GM21526 (cell line): ENCODE measurements at regions not wholly inside any gene's neighbourhood (a gene's known extent, or its start where the extent isn't known, plus 50 kb on each side); places are given as distances from the start of the nearest gene placed in this dataset.
"Not testable (repeated sequence)": the region's sequence is repeated elsewhere in the genome, so short reads cannot be mapped to it uniquely, and the experiment has no call there.

Source experiments
- ATAC-seq: cut with Tn5 transposase; IDR thresholded peaks from one replicate; pipeline ENCODE4 v1.9.1; 2021; ENCODE audit warnings: moderate library complexity; ENCODE audit not compliant: unreplicated experiment, low FRiP score

- ATAC-seq, result no peak
Measured at GRCh38 chr12:60421741-60422140, 825.9 kb downstream of the SLC16A7 start.

- ATAC-seq, result no peak
Measured at GRCh38 chr12:60437297-60437696, 841.5 kb downstream of the SLC16A7 start.

DNA sequence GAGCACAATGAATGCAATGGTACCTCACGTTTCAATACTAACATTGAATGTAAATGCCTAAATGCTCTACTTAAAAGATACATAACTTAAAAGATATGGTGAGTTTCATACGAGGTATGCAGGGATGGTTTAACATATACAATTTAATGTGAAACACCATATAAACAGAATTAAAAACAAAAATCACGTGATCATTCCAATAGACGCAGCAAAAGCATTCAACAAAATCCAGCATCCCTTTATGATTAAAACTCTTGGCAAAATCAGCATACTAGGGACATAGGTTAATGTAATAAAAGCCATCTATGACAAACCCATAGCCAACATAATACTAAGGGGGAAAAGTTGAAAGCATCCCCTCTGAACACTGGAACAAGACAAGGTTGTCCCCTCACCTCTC is 845.7 kb downstream of the SLC16A7 start:
- ATAC-seq, result no peak

DNA sequence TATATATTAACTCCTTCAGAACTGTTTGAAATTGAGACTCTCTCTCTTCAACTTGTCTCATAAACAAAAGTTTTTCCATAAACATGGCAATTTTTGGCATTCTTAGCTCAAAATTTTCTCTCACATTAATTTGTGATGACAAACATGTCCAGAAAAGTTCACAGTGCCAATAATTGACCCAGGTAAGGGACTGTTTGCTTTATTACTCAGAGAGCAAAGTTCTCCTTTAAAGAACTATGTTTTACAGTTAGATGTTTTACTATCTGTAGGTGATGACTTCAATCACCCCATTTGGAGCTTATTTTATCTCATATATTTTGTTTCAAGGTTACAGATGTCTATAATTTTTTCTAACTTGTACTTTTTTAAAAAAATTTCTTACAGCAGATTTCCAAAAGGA is 855.6 kb downstream of the SLC16A7 start:
- ATAC-seq, result no peak

DNA sequence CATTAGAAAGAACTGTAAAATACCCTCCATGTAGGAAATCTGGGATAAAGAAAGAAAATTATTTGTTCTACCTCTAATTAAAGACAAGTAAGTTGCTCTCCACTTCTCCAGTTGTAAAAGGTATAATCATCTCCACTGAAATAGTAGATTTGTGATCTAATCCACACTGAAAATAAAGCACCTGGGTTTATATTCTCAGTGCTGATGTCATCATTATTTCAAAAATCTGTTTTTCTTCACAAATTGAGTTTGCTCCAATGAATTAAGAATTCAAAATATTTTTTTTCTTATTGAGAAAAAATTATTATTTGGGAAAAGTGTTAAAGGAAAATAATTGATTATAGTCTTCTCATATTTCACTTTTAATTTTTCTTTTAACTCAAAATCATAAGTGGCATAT is 869.2 kb downstream of the SLC16A7 start:
- ATAC-seq, result no peak

GRCh38 chr12:60468546-60468945 is 872.7 kb downstream of the SLC16A7 start:
- ATAC-seq, result no peak

DNA sequence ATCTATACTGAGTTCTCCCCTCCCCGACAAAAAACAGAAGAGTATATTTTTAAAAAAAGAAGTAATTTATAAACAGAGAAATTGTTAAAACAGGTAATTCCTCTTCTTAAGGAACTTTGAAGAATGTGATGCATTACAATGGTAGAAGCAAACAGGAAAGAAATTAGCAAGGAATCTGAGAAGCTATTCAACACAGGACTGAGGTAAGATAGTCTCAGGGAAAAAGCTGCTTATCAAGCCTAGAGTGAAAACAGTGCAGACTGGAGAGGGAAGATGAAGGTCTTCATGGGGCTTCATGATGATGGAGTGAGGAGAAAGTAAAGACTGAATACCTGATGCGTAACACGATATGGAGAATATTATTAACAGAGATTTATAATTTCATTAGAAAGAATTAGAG is 880.0 kb downstream of the SLC16A7 start:
- ATAC-seq, result no peak

DNA sequence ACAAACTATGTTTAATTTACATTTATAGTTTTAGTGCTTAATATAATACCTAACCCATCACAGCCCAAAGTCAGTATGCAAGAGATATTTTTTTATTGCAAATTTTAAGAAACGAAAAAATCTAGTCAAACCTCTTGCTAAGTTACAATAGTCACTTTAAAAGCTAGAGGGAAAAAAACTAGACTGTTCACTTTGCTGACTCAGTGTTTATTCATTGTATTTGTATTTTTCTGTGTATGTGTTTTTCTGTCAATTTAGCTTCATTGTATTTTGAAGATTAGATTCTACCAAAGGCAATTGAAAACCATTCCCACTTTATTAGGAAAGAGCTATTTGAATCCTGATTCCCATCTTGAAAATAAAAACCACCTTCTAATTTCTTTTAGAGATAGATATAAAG is 891.5 kb downstream of the SLC16A7 start:
- no peak for ATAC-seq

DNA sequence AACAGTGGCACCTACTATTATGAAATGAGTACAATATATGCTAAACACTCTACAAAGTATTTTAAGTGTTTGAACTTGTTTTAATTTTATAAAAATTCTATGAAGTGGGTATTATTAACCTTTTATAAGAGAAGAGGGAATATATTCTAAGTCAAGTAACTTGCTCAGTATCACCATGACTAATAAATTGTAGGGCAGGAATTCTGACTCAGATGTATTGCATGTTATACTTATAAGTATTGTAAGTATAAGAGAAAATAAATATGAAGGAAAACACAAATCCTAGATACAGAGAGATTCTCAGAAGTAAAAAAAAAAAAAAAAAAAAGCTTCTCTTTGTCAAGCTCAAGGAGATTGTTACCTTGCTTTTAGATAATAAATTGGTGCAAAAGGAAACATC is 893.2 kb downstream of the SLC16A7 start:
- no peak for ATAC-seq

DNA sequence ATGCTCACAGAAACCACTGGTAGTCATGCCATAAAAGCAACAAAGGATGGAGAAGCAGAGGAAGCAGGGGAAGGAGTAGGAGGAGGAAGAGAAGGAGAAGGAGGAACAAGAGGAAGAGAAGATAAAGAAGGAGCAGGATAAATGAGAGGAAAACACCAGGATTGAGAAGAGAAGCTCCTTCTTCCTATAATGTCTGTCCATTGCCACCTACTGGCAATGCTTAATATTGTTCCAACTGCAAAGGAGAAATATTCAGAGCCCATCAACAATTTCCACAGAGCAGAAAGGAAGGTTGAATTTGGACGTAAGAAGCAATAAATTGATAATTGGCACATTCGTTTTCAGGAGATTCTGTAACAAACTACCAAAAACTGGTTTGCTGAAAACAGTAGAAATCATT is 898.4 kb downstream of the SLC16A7 start:
- ATAC-seq, result no peak

DNA sequence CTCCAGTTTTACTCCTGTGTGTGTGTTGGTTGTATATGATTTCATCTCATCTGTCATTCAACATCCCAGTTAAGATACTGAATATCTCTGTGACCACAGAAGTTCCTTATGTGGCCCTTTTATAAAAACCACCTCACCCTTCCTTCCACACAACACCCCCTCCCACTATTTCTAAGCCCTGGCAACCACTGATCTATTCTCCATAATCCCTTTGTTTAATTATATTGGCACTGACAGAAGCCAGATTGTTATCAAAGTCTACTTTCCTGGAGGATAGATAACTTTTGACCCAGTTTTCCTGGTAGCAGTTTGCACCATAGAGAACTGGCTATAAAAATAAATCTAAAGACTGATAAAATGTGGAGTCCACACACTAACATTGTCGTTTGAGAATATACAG is 902.8 kb downstream of the SLC16A7 start:
- ATAC-seq, result no peak

DNA sequence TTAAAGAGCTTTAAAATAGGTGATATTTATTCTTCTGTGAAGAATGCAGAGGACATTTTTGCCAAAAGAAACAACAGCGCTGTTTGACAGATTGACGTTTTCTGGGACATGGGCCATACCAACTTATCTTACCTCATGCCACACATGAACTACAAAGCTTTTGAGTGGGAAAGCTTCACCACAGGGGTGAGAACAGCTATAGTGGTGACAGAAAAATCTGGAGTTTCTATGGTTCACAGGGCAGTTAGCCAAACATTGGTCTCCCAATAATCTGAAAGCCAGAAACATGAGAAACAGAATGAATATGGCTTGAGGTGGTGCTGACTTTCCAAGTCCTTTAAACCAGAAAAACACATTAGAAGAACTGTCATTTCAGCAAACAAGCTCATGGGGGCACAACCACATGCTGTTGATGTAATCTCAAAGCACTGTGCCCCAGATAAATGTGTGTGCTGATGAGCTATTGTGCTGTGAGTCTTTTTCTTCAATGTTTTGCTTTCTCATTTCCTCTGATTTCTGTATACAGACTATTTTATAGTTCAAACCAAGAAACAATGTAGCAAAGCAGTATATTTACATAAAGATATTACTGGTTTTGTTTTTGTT is 905.4 kb downstream of the SLC16A7 start:
- no peak for ATAC-seq

GRCh38 chr12:60522684-60523400 is 927.0 kb downstream of the SLC16A7 start:
- no peak for ATAC-seq

DNA sequence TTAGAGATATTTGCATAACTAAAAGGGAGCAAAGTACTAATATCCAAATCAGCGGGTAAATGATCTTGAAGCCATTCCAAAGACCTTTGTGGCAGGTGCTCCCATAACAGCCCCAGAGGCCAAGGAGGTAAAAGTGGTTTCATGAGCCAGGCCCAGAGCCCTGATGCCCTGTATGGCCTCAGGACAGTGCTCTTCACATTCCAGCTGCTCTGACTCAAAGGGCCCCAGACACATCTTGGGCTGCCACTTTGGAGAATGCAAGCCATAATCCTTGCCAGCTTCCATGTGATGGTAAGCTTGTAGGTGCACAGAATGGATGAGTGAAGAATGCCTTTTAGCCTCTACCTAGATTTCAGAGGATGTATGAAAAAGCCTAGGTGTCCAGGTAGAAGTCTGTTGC is 933.4 kb downstream of the SLC16A7 start:
- no peak for ATAC-seq

DNA sequence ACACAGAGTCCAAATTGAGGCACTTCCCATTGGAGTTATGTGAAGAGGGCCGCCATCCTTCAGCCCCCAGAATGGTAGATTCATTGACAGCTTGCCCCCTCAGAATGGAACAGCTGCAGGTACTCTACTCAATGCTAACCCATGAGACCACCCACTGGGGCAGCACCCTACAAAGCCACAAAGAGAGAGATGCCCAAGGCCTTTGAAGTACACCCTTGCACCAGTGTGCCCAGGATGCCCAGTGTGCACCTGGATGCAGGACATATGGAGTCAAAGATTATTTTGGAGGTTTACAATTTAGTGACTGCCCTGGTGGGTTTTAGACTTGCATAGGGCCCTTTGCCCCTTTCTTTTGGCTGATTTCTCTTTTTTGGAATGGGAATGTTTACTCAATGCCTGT is 933.9 kb downstream of the SLC16A7 start:
- no peak for ATAC-seq

GRCh38 chr12:60535363-60535762 is 939.5 kb downstream of the SLC16A7 start:
- ATAC-seq, result no peak

DNA sequence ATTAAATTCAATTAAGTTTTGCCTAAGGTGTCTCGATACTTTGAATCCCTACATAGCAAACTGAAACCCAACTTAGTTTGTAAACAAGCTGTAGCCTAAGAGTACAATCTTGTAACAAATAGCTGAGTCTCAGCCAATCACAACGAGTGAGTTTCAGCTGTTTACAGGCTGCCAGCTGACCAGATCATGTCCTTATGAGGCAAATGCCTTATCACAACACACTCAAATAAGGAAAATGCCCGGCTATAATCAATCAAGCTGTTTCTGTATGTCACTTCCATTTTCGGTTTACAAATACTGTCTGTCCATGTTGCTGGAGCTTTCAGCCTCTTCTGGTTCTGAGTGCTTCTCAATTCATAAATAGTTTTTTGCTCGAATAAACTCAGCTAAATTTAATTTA is 943.8 kb downstream of the SLC16A7 start:
- ATAC-seq, result no peak

- no peak for ATAC-seq
Measured at GRCh38 chr12:60568914-60569313, 973.1 kb downstream of the SLC16A7 start.

GRCh38 chr12:60577607-60578006 is 981.8 kb downstream of the SLC16A7 start:
- ATAC-seq, result no peak

DNA sequence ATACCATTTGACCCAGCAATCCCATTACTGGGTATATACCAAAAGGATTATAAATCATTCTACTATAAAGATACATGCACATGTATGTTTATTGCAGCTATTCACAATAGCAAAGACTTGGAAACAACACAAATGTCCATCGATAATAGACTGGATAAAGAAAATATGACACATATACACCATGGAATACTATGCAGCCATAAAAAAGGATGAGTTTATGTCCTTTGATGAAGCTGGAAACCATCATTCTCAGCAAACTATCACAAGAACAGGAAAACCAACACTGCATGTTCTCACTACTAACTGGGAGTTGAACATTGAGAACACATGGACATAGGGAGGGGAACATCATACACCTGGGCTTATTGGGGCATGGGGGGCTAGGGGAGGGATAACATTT is 991.8 kb downstream of the SLC16A7 start:
- not testable (repeated sequence) for ATAC-seq

DNA sequence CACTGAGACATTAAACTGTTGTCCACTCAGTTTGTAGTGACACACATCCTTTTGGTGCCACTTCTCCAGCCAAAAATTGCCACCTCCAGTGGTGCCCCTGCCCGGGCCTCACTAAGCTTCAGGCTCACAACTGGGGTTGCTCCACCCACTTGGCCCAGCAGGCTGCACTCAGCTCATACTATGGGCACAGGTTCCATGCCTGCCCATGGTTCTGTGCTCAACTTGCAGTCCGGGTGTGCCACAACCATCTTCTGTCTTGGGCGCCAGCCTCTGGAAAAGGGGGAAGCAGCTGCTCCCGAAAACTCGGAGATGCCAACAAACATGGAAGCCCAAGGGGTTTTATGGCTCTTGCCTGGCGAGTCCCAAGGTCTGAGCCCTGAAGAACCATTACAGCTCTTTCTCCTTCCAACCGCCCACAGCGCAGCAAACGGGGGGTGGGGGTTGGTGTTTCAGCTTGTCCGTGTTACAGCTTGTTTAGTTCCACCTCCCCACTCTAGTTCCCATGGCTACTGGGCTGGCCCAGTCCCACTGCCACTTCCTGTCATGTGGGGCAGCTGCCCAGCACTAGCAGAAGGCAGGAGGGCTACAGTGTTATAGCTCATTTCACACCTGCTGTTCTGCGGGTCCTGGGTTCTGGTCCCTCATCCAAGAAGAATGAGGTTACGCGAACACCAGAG is 998.3 kb downstream of the SLC16A7 start:
- ATAC-seq, result no peak

DNA sequence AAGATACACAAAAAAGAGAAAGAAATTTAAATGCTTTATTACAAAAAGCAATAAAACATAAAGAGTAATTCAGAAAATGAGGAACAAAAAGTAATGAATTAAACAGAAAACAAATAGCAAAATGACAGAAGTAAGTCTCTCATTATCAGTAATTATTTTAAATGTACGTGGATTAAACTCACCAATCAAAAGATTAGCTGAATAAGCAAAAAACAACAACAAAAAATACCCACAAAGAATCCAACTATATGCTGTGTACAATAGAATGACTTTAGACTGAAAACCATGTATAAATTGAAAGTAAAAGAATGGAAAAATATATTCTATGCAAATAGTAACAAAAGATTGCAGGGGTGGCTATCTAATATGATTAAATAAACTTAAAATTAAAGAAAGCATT is 1006.8 kb downstream of the SLC16A7 start:
- ATAC-seq, result no peak
